ENCODE measurements at regions not wholly inside any gene's neighbourhood (a gene's known extent, or its start where the extent isn't known, plus 50 kb on each side); places are given as distances from the start of the nearest gene placed in this dataset.

DNA sequence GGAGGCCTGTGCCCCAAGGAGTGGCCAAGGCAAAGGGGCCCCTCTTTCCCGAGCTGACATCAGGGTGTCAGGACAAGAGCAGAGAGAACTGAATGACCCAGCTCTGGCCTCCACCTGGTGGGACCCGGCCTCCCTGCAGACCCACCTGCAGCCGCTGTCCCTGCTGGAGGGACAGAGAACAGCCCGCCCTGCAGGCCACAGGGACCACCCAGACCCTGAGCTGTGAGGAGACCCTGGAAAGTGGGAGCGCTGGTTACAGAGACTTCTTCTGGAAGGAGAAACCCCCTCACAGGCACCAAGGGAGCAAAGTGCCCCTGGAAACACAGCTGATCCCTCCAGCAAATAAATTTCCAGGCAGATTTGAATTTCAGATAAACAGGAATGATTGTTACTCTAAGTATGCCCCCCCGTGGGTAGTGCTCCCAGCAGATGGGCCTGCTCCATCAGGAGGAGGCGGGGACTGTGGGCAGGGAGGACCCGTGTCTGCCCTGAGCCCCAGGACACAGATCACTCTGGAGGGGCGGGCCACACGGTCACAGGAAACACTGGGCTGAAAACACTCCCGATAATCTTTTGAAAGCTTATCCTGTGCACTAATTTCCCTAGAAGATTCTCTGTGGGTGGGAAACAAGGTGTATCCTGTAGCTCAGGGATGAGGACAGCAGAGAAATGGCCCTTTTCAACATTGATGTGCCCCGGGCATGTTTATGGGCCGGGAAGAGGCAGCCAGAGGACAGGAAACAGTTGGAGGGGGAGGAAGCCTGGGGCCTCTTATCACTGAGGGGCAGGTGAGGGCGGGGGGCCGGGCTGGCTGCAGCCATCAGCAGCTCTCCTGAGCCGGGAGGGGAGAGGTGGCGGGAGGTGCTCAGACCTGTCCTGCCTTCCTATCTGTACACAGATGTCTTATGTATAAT lies 276.0 kb downstream of the ADGRD1 start:
- no peak for TF ChIP-seq RAD21 (IDR thresholded peaks at IDR 0.05; ENCODE audit: low read length)
- no peak for TF ChIP-seq ELK1 (IDR thresholded peaks at IDR 0.05; ENCODE audit: borderline replicate concordance, low read depth, low read length)
- no peak for TF ChIP-seq CTCF (conservative IDR thresholded peaks at IDR 0.05; ENCODE audit: low read depth, low read length)
- no peak for TF ChIP-seq CHD1 (IDR thresholded peaks at IDR 0.05; ENCODE audit: low read depth, low read length)
- TF ChIP-seq POLR2A (IDR thresholded peaks at IDR 0.05; ENCODE audit: low read depth, low read length) = no peak
- no peak for TF ChIP-seq RFX5 (IDR thresholded peaks at IDR 0.05; ENCODE audit: low read depth, low read length)
- TF ChIP-seq NFE2L2 (IDR thresholded peaks at IDR 0.05; ENCODE audit: low read depth, low read length) = no peak
- no peak for TF ChIP-seq MAZ (IDR thresholded peaks at IDR 0.05; ENCODE audit: borderline replicate concordance, low read depth, low read length)
- no peak for TF ChIP-seq FOS (IDR thresholded peaks at IDR 0.05; ENCODE audit: low read depth, low read length)

Data from IMR-90 (cell line).